HepG2 (cell line): ENCODE measurements at regions not wholly inside any gene's neighbourhood (a gene's known extent, or its start where the extent isn't known, plus 50 kb on each side); places are given as distances from the start of the nearest gene placed in this dataset.

Source experiments
- ATF3 ChIP-seq: sonication (generic); formaldehyde crosslinking; IDR thresholded peaks from 2 replicates; pipeline ENCODE4 v1.4.0; 2020; ENCODE audit warnings: missing genetic modification reagents
- EEA1 ChIP-seq: sonication (generic); formaldehyde crosslinking; IDR thresholded peaks from 2 replicates; pipeline ENCODE4 v1.5.1; 2020; ENCODE audit warnings: mild to moderate bottlenecking, missing genetic modification reagents, borderline replicate concordance
- FLYWCH1 ChIP-seq: sonication (generic); formaldehyde crosslinking; IDR thresholded peaks from 2 replicates; pipeline ENCODE4 v1.8.1; 2023; ENCODE audit warnings: mild to moderate bottlenecking, missing genetic modification reagents
- FOXA3 ChIP-seq: IDR thresholded peaks from 2 replicates; pipeline ENCODE4 v1.6.1; 2016; ENCODE audit warnings: missing genetic modification reagents, missing compliant biosample characterization
- GMEB2 ChIP-seq: IDR thresholded peaks from 2 replicates; pipeline ENCODE4 v1.6.1; 2016; ENCODE audit warnings: missing biosample characterization, missing genetic modification reagents, low read depth
- GTF2F1 ChIP-seq: fragments of 150-350 bp; IDR thresholded peaks from 2 replicates; pipeline ENCODE4 v1.6.1; 2014; ENCODE audit warnings: low read length
- HDAC2 ChIP-seq: sonication (generic); formaldehyde crosslinking; IDR thresholded peaks from 2 replicates; pipeline ENCODE4 v1.4.0; 2020; ENCODE audit warnings: missing genetic modification reagents
- HES4 ChIP-seq: sonication (generic); formaldehyde crosslinking; IDR thresholded peaks from 2 replicates; pipeline ENCODE4 v1.9.0; 2021; ENCODE audit warnings: mild to moderate bottlenecking, missing genetic modification reagents, borderline replicate concordance
- JUNB ChIP-seq: sonication (generic); formaldehyde crosslinking; IDR thresholded peaks from 2 replicates; pipeline ENCODE4 v1.8.0; 2022; ENCODE audit warnings: missing genetic modification reagents, mild to moderate bottlenecking, borderline replicate concordance
- MBD4 ChIP-seq: IDR thresholded peaks from 2 replicates; pipeline ENCODE4 v1.6.1; 2012; ENCODE audit warnings: low read length, inconsistent platforms, borderline replicate concordance
- MED13 ChIP-seq: sonication (generic); formaldehyde crosslinking; IDR thresholded peaks from 2 replicates; pipeline ENCODE4 v1.5.0; 2020; ENCODE audit warnings: missing genetic modification reagents
- MXD1 ChIP-seq: sonication (generic); formaldehyde crosslinking; IDR thresholded peaks from 2 replicates; pipeline ENCODE4 v1.4.0; 2020; ENCODE audit warnings: mild to moderate bottlenecking, missing genetic modification reagents
- NR2F6 ChIP-seq, 2 experiments: IDR thresholded peaks; 2 replicates each; pipeline ENCODE4 v1.6.1; 2016; ENCODE audit warnings: antibody characterized with exemption in 1 of 2, mild to moderate bottlenecking in 1 of 2
- PAWR ChIP-seq: sonication (generic); formaldehyde crosslinking; IDR thresholded peaks from 2 replicates; pipeline ENCODE4 v1.4.0; 2020; ENCODE audit warnings: missing genetic modification reagents, mild to moderate bottlenecking, borderline replicate concordance
- SKIL ChIP-seq: sonication (generic); formaldehyde crosslinking; IDR thresholded peaks from 2 replicates; pipeline ENCODE4 v1.8.0; 2022; ENCODE audit warnings: missing genetic modification reagents, mild to moderate bottlenecking, moderate library complexity, borderline replicate concordance
- SNAPC2 ChIP-seq: sonication (generic); formaldehyde crosslinking; IDR thresholded peaks from 2 replicates; pipeline ENCODE4 v1.8.1; 2022; ENCODE audit warnings: mild to moderate bottlenecking, missing genetic modification reagents
- TAF15 ChIP-seq: fragments of 200-400 bp; formaldehyde crosslinking; IDR thresholded peaks from one replicate; pipeline ENCODE4 v1.6.1; 2018; ENCODE audit warnings: mild to moderate bottlenecking, low read depth, low read length; ENCODE audit not compliant: poor library complexity, severe bottlenecking
- THAP7 ChIP-seq: sonication (generic); formaldehyde crosslinking; IDR thresholded peaks from 2 replicates; pipeline ENCODE4 v1.8.1; 2023; ENCODE audit warnings: mild to moderate bottlenecking, missing genetic modification reagents
- TRIM24 ChIP-seq: sonication (generic); formaldehyde crosslinking; IDR thresholded peaks from 2 replicates; pipeline ENCODE4 v1.8.0; 2022; ENCODE audit warnings: mild to moderate bottlenecking, missing genetic modification reagents
- ZIK1 ChIP-seq: sonication (generic); formaldehyde crosslinking; IDR thresholded peaks from 2 replicates; pipeline ENCODE4 v1.5.0; 2020; ENCODE audit warnings: mild to moderate bottlenecking, low read depth, missing genetic modification reagents, borderline replicate concordance
- ZMYM3 ChIP-seq: sonication (generic); formaldehyde crosslinking; IDR thresholded peaks from 2 replicates; pipeline ENCODE4 v1.5.1; 2020; ENCODE audit warnings: mild to moderate bottlenecking, missing genetic modification reagents
- ZNF24 ChIP-seq: fragments of 450-650 bp; IDR thresholded peaks from 2 replicates; pipeline ENCODE4 v1.6.1; 2017; ENCODE audit warnings: antibody characterized with exemption, mild to moderate bottlenecking
- ZNF30 ChIP-seq: sonication (generic); formaldehyde crosslinking; IDR thresholded peaks from 2 replicates; pipeline ENCODE4 v1.5.0; 2020; ENCODE audit warnings: mild to moderate bottlenecking, missing genetic modification reagents
- ZNF552 ChIP-seq: sonication (generic); formaldehyde crosslinking; IDR thresholded peaks from 2 replicates; pipeline ENCODE4 v1.9.0; 2022; ENCODE audit warnings: missing genetic modification reagents, mild to moderate bottlenecking, borderline replicate concordance
- ZNF749 ChIP-seq: sonication (generic); formaldehyde crosslinking; IDR thresholded peaks from 2 replicates; pipeline ENCODE4 v1.8.0; 2022; ENCODE audit warnings: mild to moderate bottlenecking, missing genetic modification reagents, moderate library complexity, borderline replicate concordance

- TF ChIP-seq GMEB2 (CRISPR knock-in tag) (no peak), ZNF30 (CRISPR knock-in tag) (no peak), HDAC2 (CRISPR knock-in tag) (peak; percentile 99), SKIL (CRISPR knock-in tag) (peak; percentile 98), SNAPC2 (CRISPR knock-in tag) (peak; percentile 94), MXD1 (CRISPR knock-in tag) (no peak), HES4 (CRISPR knock-in tag) (peak; percentile 84; the same call in 1 of the 2 replicates), JUNB (CRISPR knock-in tag) (no peak; the same call in 1 of the 2 replicates), MBD4 (no peak; the same call in 1 of the 2 replicates), FLYWCH1 (CRISPR knock-in tag) (no peak), NR2F6 (IDR thresholded peaks at IDR 0.05) (peak; percentile 98), NR2F6 (CRISPR knock-in tag; IDR thresholded peaks at IDR 0.05) (peak; percentile 97), ZNF552 (no peak), TAF15 (no peak), ZNF749 (CRISPR knock-in tag) (no peak), FOXA3 (CRISPR knock-in tag) (peak; percentile 96), ZNF24 (0 out of 2 replicates have a peak, but pooled peaks have one; percentile 55), PAWR (no peak), MED13 (CRISPR knock-in tag) (peak; percentile 99), TRIM24 (no peak), ZIK1 (CRISPR knock-in tag) (peak; percentile 9; the same call in 1 of the 2 replicates), ATF3 (CRISPR knock-in tag) (peak; percentile 65; the same call in 1 of the 2 replicates), THAP7 (CRISPR knock-in tag) (no peak), EEA1 (CRISPR knock-in tag) (no peak), ZMYM3 (CRISPR knock-in tag) (peak; percentile 93), GTF2F1 (no peak)
Observed at GRCh38 chr20:50389808-50390684, 120.1 kb upstream of the PTPN1 start (continued).
